ENCODE measurements at regions not wholly inside any gene's neighbourhood (a gene's known extent, or its start where the extent isn't known, plus 50 kb on each side); places are given as distances from the start of the nearest gene placed in this dataset.

GRCh38 chr20:62547364-62547763 is 71.6 kb upstream of the GATA5 start:
- H3K4me3 ChIP-seq (ENCODE audit: low read depth, poor library complexity, severe bottlenecking): no peak overlapping the region
- WGBS, 2 donors: 80 to 82% methylated on average over 14 of the region's 14 CpGs
- intact Hi-C loops (cut with DNase I; ENCODE audit: low total_unique reads): no loop called here
- DNase-seq (ENCODE audit: low spot score in 2 of 2): no peak
- TF ChIP-seq CTCF (IDR thresholded peaks at IDR 0.05) (no peak), POLR2A (IDR thresholded peaks at IDR 0.05) (no peak)

DNA sequence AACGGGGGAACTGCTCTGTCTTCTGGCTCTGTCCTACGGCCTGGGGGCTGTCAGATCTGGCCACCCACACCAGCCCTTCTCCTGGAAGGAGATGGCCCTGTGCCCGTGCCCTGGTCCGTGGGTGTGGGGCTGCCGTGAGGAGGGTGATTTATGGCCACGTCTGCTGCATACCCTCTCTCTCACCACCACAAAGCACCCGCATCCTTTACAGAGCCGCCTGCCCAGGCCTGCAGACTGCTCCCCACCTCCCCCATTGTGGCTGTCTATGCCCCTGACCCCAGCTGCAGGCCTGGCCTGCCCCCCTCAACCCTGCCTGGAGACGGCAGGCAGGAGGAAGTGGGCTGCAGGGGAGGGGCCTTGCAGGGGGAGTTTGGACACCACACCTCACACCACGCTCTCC is 72.7 kb upstream of the GATA5 start:
- intact Hi-C loops (cut with DNase I; ENCODE audit: low total_unique reads): no loop called here
- 47 to 60% methylated on average over 8 to 10 of the region's 10 CpGs for WGBS, 2 donors
- TF ChIP-seq POLR2A (IDR thresholded peaks at IDR 0.05): no peak
- no peak for TF ChIP-seq CTCF (IDR thresholded peaks at IDR 0.05)
- no peak overlapping the region for H3K4me3 ChIP-seq (ENCODE audit: low read depth, poor library complexity, severe bottlenecking)
- DNase-seq (ENCODE audit: low spot score in 2 of 2): no peak

GRCh38 chr20:62549029-62549428 is 73.2 kb upstream of the GATA5 start:
- DNase-seq (ENCODE audit: low spot score in 2 of 2): no peak
- WGBS, 2 donors: 78 to 95% methylated on average over 11 to 13 of the region's 13 CpGs
- intact Hi-C loops (cut with DNase I; ENCODE audit: low total_unique reads): no loop called here
- TF ChIP-seq POLR2A (IDR thresholded peaks at IDR 0.05) (no peak), CTCF (IDR thresholded peaks at IDR 0.05) (no peak)
- no peak overlapping the region for H3K4me3 ChIP-seq (ENCODE audit: low read depth, poor library complexity, severe bottlenecking)

- WGBS, 2 donors: 69 to 85% methylated on average over 11 to 15 of the region's 22 CpGs
- H3K4me3 ChIP-seq (ENCODE audit: low read depth, poor library complexity, severe bottlenecking): no peak overlapping the region
- no peak for DNase-seq (ENCODE audit: low spot score in 2 of 2)
These were observed 73.8 kb upstream of the GATA5 start for GRCh38 chr20:62549499-62550086.

DNA sequence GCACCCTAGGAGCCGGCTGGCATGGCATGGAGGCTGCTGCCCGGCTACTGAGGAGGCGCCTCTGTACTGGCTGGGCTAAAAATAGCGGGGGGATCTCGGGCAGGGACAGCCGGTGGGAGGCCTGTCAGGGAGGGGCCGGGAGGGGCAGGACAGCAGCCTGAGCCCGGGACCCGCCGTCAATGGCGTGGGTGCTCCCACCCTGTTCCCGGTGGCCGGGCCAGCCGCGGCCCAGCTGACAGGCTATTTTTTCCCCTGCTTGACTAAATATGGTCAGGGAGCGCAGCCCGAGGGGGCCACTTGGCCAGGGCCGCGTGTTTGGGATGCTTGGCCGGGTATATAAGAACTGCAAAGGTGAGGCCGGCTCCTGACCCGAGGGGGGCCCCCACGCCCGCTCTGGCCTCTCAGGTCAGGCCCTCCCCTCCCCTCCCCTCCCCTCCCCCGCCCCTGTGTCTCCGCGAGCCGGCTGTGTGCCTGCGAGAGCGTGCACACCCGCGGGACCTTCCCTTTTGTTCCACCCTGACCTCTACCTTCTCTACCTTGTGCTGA is 74.4 kb upstream of the GATA5 start:
- 0 to 27% methylated on average over 6 to 10 of the region's 32 CpGs for WGBS, 2 donors
- intact Hi-C loops (cut with DNase I; ENCODE audit: low total_unique reads): no loop called here
- no peak overlapping the region for H3K4me3 ChIP-seq (ENCODE audit: low read depth, poor library complexity, severe bottlenecking)
- TF ChIP-seq CTCF (IDR thresholded peaks at IDR 0.05) (no peak), POLR2A (IDR thresholded peaks at IDR 0.05) (no peak)
- DNase-seq (ENCODE audit: low spot score in 2 of 2): no peak

More at GRCh38 chr20:62549499-62550086, 73.8 kb upstream of the GATA5 start:
- TF ChIP-seq POLR2A (IDR thresholded peaks at IDR 0.05) (no peak), CTCF (IDR thresholded peaks at IDR 0.05) (no peak)
- intact Hi-C loops (cut with DNase I; ENCODE audit: low total_unique reads): no loop called here

All from lower leg skin (tissue), 4 donors.